Type B pancreatic cell (in vitro differentiated cells): ENCODE measurements at regions not wholly inside any gene's neighbourhood (a gene's known extent, or its start where the extent isn't known, plus 50 kb on each side); places are given as distances from the start of the nearest gene placed in this dataset.

Source experiments
- DNase-seq: peaks from one replicate; pipeline ENCODE4 v3.0.0; 2021; ENCODE audit warnings: mixed read lengths; ENCODE audit not compliant: unreplicated experiment; ENCODE audit errors: extremely low spot score
- H3K27ac Mint-ChIP-seq: 2 replicates; pipeline ENCODE4 v1.8.0; 2021; ENCODE audit warnings: mild to moderate bottlenecking, mixed read lengths
- H3K27me3 Mint-ChIP-seq: 2 replicates; pipeline ENCODE4 v1.8.0; 2021; ENCODE audit warnings: mixed read lengths
- H3K36me3 Mint-ChIP-seq: 2 replicates; pipeline ENCODE4 v1.8.0; 2021; ENCODE audit warnings: mixed read lengths
- H3K4me1 Mint-ChIP-seq: one replicate; pipeline ENCODE4 v1.8.0; 2021; ENCODE audit warnings: mixed read lengths; ENCODE audit not compliant: unreplicated experiment
- H3K4me3 Mint-ChIP-seq: 2 replicates; pipeline ENCODE4 v1.8.0; 2021; ENCODE audit warnings: mild to moderate bottlenecking, mixed read lengths
- H3K9me3 Mint-ChIP-seq: 2 replicates; pipeline ENCODE4 v1.8.0; 2021; ENCODE audit warnings: mixed read lengths
- TF ChIP-seq, protein P1 (sequence below): fragments of 200-600 bp; sonication (generic); conservative IDR thresholded peaks from 2 replicates; pipeline ENCODE4 v1.5.0; 2021; ENCODE audit warnings: antibody characterized with exemption, mild to moderate bottlenecking

DNA sequence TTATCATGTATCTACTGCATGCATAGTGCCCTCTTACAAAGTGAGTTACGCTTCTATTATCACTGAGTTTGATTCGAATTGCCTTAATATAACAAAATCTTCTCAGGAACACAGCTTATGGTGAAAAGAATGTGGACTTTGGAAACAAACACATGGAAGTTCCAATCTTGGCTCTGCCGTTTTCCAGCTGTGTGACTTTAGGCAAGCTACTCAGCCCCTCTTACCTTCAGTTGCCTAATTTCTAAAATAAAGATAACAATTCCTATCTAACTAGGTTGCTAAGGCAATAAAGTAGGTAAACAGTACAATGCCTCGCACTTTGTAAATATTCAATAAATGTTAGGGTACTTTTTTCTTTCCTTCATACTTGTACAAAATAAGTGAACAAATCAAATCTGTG is 104.0 kb upstream of the GRIA3 start:
- H3K36me3 Mint-ChIP-seq: no peaks in the 10 kb centered on the region
- no peak for DNase-seq
- H3K27ac Mint-ChIP-seq: no peak overlapping the region
- TF ChIP-seq, protein P1, sequence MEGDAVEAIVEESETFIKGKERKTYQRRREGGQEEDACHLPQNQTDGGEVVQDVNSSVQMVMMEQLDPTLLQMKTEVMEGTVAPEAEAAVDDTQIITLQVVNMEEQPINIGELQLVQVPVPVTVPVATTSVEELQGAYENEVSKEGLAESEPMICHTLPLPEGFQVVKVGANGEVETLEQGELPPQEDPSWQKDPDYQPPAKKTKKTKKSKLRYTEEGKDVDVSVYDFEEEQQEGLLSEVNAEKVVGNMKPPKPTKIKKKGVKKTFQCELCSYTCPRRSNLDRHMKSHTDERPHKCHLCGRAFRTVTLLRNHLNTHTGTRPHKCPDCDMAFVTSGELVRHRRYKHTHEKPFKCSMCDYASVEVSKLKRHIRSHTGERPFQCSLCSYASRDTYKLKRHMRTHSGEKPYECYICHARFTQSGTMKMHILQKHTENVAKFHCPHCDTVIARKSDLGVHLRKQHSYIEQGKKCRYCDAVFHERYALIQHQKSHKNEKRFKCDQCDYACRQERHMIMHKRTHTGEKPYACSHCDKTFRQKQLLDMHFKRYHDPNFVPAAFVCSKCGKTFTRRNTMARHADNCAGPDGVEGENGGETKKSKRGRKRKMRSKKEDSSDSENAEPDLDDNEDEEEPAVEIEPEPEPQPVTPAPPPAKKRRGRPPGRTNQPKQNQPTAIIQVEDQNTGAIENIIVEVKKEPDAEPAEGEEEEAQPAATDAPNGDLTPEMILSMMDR: no peak
- peaks cover 6% of the 10 kb centered on the region for H3K4me1 Mint-ChIP-seq
- no peaks in the 10 kb centered on the region for H3K9me3 Mint-ChIP-seq
- no peak overlapping the region for H3K4me3 Mint-ChIP-seq
- no peaks in the 10 kb centered on the region for H3K27me3 Mint-ChIP-seq

DNA sequence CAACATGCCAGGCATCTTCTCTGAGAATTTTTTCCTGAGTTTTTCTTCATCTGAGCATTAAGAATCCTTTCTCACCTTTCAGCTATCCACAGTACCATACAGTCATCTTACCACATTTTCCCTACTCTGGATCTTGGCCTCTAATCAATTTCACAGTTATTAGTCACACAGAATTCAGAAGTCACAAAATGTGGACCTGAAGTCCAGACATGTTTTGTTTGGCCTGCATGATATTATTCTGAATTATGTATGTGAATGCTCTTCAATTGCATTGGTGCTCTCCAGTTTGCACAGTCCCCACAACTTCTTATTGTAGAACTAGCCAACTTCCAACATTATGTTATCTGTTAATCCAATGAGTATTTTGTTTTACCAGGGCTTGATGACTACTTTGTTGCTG is 102.3 kb upstream of the GRIA3 start:
- TF ChIP-seq, protein P1: no peak
- no peaks in the 10 kb centered on the region for H3K27me3 Mint-ChIP-seq
- H3K4me1 Mint-ChIP-seq: peaks cover 6% of the 10 kb centered on the region
- H3K4me3 Mint-ChIP-seq: no peak overlapping the region
- H3K36me3 Mint-ChIP-seq: no peaks in the 10 kb centered on the region
- no peak for DNase-seq
- H3K27ac Mint-ChIP-seq: no peak overlapping the region
- no peaks in the 10 kb centered on the region for H3K9me3 Mint-ChIP-seq

DNA sequence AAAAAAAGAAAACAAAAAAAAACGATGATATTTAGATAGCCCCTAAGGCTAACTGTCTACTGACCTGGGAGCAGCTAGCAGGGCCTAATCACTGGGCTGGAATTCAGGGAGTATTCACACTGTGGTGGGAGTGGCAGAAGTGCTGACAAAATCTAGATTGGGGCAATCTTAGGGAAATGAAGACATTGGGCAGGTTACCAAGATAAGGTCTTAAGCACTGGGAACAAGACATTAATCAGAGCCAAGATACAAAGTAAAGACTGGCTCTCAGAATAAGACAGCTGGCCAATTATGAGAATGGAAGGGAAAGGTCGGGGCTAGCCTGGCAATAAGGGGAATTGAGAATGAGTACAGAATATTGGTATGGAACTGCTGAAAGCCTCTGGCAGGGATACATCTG is 100.2 kb upstream of the GRIA3 start:
- Mint-ChIP-seq H3K36me3 (no peaks in the 10 kb centered on the region), H3K27me3 (no peaks in the 10 kb centered on the region), H3K27ac (no peak overlapping the region), H3K4me3 (no peak overlapping the region), H3K9me3 (no peaks in the 10 kb centered on the region), H3K4me1 (no peaks in the 10 kb centered on the region)
- DNase-seq: no peak
- TF ChIP-seq, protein P1: no peak

DNA sequence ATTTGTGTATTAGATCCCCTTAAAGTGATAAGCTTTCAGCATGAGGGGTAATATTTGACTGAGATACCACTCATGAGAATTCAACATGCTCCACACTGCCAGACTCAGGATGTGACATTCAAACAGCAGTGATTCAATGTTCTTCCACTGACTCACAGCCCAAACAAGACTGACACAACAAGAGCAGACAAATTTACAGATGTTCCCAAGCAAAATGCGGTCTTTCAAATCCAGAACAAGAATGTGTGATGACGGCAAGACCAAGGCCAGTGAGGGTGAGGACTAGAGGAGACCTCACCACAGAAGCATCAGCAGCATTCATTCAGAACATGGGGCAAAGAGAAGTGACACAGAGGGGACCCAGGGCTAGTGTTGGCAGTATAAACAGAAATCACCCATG is 99.3 kb upstream of the GRIA3 start:
- no peaks in the 10 kb centered on the region for H3K27me3 Mint-ChIP-seq
- DNase-seq: no peak
- H3K27ac Mint-ChIP-seq: no peak overlapping the region
- TF ChIP-seq, protein P1: no peak
- H3K4me3 Mint-ChIP-seq: no peak overlapping the region
- H3K36me3 Mint-ChIP-seq: no peaks in the 10 kb centered on the region
- H3K9me3 Mint-ChIP-seq: no peaks in the 10 kb centered on the region
- no peaks in the 10 kb centered on the region for H3K4me1 Mint-ChIP-seq

DNA sequence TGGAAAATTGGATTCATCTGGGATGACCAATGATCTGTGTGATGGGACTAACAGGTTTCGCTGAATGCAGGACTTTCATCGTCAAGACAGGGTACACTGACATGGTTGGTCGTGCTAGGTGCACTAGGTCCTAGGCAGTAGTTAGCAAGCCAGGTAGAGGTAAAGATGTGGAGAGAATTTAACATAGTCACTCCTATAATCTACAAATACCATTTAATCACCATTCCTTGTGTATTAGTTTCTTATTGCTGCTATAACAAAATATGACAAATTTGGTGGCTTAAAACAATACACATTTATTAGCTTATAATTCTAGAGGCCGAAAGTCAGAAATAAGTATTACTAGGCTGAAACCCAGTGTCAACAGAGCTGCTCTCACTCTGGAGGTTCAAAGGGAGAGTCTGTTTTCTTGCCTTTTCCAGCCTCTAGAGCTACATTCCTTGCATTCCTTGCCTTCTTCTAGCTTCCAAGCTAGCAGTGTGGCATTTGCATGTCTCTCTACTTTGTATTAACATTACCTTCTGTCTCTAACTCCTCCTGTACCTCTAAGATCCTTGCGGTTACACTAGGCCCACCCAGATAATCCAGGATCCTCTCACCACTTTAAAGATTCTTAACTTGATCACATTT is 98.7 kb upstream of the GRIA3 start:
- H3K27ac Mint-ChIP-seq: no peak overlapping the region
- no peaks in the 10 kb centered on the region for H3K9me3 Mint-ChIP-seq
- no peaks in the 10 kb centered on the region for H3K36me3 Mint-ChIP-seq
- TF ChIP-seq, protein P1: no peak
- H3K4me1 Mint-ChIP-seq: no peaks in the 10 kb centered on the region
- H3K4me3 Mint-ChIP-seq: no peak overlapping the region
- H3K27me3 Mint-ChIP-seq: no peaks in the 10 kb centered on the region
- no peak for DNase-seq

DNA sequence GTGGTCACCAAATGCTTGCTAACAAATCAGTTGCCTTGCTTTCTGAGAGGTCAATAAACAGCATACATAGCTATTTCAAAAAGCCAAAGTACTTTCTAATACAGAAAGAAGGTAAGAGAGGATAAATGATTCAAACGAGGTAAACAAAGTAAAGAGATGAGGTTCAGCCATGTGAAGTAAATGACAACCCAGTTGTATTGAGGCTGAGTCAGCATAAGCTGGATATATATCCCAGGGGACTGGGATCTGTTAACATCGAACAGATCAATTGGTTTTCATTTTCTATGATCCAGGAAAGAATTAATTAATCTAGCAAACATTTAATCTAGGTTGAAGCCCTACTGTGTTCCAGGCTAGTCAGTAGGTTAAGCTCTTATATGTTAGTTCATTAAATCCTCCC is 97.3 kb upstream of the GRIA3 start:
- no peak overlapping the region for H3K27ac Mint-ChIP-seq
- H3K9me3 Mint-ChIP-seq: no peaks in the 10 kb centered on the region
- TF ChIP-seq, protein P1: no peak
- DNase-seq: no peak
- no peak overlapping the region for H3K4me3 Mint-ChIP-seq
- H3K36me3 Mint-ChIP-seq: no peaks in the 10 kb centered on the region
- no peaks in the 10 kb centered on the region for H3K4me1 Mint-ChIP-seq
- H3K27me3 Mint-ChIP-seq: no peaks in the 10 kb centered on the region
